GM21360 (cell line): ENCODE measurements at regions not wholly inside any gene's neighbourhood (a gene's known extent, or its start where the extent isn't known, plus 50 kb on each side); places are given as distances from the start of the nearest gene placed in this dataset.

Experiments
- ATAC-seq: cut with Tn5 transposase; IDR thresholded peaks from one replicate; pipeline ENCODE4 v1.9.1; 2021; ENCODE audit warnings: mild to moderate bottlenecking, moderate library complexity; ENCODE audit not compliant: unreplicated experiment

DNA sequence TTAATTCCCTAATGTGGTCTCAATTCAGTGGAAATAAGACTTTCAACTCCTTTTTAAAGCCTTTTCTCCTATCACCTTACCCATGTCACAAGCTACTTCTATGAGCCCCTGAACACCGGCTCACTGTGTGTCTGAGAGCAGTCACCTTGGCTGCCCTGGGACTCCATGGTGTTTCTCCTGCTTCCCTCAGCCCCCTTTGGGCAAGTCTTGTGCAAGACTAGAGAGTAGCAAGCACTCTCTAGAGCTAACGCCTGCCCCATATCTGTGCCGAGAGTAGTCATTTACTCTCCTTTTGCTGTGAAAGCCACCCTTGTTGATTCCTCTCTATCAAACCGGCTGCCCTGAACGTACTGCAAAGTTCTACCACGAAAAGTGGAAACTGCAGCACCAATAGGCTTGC, 77.9 kb upstream of the DAB2 start:
- no peak for ATAC-seq

DNA sequence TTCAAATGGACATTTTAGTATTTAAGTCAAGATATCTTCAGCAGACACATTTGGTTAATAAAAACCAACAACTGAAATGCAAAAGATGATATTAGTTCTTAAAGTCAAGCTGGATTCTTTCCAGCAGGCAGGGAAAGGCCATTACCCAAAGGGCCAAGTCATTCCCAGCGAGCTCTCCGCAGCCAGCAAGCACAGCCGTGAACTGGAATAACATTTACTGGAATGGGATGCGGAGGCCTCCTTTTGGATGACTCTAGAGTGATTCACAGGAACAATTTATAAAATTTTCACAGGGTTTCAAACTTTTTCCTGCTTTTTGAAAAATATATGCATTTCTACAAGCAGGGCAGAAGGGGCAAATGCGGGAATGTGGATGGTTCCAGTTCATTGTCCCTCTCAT, 76.6 kb upstream of the DAB2 start:
- ATAC-seq = no peak

DNA sequence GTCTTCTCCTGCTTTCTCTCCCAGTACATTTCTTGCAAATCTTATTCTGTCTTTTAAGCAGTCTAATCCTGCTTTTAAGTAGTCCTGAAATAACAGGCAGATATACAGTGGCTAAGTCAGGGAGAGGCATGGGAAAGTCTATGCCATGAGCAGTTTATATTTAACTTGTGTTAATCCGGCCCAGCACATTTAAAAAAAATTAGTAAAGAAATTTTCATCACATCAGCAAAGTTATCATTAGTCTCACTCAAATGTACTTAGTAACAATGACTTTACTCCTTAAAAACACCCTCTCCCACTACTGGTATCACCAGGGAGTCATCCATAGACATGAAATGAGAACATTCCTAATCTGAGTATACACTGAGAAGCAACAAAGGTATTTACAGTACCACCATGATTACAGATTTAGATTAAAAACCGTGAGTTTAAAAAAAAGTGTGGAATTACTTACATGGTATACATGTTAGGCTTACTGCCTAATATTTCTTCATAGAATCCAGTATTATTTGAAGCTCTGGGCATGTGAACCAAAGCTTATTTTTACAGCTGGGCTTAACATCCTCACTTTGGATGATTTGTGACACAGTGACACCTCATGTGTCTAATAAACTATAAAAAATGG, 75.9 kb upstream of the DAB2 start:
- no peak for ATAC-seq

DNA sequence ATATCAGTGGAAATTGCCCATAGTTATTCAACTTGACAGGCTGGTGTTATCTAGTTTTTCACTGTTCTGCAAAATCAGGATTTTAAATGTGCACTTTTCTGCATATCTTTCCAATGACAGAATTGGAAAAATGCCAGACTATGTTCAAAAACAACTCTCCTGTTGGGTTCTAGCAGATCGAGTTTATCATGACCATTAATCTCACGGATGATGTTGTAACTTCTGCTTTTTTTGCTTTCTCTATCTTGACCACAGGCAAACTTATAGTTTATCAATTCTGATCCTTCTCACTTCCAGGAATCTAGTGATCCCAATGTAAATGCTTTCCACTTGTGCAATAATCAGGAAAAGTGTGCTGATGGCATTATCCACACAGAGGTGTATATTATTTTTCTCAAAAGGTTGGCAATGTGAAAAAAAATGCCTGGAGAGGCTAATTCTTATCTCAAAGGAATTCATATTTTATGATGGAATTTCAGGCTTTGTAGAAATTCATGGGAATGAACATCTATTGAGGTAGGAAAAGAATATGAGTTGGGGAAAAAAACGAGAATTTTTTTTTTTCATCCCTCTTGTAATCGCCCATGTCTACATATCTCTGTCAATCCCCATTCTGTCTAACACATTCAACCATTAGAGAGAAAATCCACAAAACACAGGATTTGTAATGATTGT, 73.6 kb upstream of the DAB2 start:
- ATAC-seq = no peak

DNA sequence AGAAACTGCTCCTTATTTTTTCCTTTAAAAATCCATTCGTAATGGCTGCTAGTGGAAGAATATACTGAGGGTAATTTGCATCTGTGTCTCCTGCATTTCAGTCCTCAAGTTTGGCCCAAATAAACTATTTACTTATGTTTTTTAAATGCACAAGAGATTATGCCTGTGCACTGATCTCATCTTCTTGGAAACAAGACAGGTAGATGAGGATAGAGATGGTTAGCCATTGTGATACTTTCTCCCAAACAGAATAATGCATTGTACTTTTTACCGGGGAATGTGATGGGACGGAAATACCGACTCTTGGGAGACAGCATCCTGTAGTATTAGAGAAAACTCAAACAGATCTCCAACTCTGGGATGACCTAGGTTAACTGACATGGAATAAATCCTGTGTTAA, 72.5 kb upstream of the DAB2 start:
- ATAC-seq = no peak

DNA sequence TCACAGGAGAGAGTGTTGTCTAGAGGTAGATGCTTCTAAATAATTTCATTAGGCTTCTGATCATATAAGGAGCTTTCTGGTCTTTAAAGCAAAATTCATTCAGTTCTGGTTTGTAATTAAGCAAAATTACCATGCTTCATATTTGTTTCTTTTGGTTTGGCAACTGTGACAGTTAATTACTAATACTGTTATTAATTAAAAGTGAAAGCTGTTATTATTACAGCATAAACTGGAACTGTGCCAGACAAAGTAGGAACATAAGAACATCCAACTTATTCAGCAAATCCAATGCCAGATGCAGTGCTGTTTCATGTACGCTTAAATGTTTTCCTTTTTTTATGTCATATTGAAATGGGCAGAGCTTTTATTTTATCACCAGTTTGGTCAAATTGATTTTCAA, 70.4 kb upstream of the DAB2 start:
- no peak for ATAC-seq

DNA sequence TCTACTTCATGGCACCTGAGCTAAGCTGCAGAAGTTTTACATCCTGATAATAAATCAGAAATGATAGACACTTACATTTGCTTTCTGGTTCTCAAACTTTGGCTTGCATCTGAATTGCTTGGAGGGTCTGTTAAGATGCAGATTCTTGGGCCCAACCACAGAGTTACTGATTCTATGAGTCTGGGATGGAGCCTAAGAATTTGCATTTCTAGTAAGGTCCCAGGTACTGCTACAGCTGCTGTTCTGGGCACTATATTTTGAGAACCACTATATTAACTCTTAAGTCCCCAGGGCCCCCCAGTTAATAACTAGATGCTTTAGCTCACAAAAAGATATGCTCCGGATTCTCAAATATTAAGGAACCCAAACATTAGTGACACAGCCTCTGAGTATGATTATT, 69.8 kb upstream of the DAB2 start:
- no peak for ATAC-seq

DNA sequence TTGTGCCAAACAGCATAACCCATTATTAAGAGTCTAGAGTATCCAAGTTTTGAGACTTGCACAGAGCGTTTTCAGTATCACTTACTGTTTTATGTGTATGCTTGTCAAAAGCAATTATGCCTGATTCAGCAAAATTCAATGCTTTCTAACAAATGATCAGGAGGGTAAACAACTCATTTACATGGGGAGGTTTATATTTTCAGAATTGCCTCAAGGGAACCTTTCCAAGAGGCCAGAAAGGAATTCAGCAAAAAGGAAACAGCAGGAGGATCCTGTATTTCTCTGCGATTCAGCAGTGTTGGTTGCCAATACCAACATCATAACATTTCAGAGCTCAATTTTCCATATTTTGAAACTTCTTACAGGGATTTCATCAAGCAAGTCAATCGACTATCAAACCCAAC, 69.3 kb upstream of the DAB2 start:
- no peak for ATAC-seq

DNA sequence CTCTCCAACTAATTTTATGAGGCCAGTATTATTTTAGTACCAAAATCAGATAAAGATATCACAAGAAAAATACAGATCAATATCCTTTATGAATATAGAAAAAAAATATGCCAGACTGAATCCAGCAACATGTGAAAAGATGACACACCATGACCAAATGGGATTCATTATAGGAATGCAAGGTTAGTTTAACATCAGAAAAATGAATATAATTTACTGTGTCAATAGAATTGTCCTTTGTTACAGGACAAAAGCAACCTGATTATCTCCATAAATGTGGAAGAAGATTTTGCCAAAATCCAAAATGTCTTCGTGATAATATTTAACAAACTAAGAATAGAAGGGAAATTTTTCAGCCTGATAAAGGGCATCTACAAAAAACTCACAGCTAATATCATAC, 66.4 kb upstream of the DAB2 start:
- ATAC-seq = no peak

DNA sequence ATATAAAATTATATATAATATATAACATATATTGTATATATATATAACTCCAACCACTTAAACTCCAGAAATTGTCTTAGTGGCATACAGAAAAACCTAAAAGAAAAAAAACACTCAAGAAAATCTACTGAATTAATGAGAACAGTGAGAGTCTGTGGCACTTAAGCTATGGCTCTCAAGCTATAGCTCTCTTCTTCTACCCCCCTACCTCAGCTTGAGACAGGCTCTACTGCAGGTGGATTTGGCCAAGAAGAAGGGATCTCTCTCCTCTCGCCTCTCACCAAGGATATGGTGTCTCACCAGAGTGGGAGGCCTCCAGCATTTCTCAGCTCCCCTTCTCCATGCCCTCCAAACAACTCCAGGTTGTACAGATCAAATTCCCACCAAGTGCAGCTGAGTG, 64.5 kb upstream of the DAB2 start:
- ATAC-seq = no peak

DNA sequence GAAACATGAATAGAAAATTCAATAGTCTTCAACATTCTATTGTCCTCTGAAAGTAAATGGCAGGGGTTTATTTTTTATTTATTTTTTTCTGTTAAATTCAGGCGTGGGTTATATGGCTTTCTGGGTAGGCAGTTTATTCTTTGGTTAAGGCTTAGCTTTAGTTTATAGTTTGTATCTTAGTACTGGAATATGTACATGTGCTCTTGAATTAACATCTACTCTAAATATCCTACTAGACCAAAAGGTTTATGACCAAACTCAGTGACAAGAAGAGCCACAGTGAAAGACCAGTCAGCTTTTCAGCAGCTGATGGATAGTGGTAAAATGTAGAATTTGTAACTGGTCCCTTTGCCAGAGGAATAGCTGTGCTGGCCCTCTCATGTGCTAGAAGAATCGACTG, 62.0 kb upstream of the DAB2 start:
- ATAC-seq = no peak

DNA sequence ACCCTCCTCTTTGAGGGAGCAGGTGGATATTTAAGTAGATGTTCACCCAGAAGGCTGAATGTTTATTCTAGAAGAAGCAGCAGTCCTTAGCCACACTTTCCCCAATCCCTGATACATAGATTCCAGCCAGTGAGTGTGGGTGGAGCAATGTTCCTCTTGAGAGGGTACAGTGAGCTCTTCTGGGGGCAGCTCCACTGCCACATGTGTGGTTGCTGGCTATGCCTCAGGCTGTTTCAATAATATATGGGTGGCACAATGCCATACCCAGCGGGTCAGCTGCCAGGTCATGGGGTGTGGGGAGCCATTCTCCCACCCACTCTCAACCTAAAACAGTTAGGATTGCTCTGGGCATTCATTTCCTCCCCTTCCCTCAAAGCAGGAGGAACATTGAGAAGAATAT, 61.6 kb upstream of the DAB2 start:
- no peak for ATAC-seq

DNA sequence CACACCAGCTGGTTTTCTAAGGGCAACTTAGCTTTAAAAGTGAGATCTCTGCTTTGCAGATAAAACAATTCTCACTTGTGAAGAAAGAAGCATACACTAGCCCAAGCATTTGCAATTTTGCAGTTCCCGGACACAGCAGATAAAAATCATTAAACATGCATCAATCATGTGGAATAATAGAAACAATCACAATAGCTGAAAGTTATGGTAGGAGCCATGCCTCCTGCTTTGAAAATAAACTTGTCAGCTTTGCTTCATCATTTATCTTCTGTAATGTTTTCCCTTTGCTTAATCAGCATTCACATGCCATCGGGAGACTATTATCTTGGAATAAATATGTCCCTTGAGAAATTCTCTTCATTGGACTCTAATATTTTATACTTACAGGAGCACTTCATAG, 60.3 kb upstream of the DAB2 start:
- no peak for ATAC-seq

DNA sequence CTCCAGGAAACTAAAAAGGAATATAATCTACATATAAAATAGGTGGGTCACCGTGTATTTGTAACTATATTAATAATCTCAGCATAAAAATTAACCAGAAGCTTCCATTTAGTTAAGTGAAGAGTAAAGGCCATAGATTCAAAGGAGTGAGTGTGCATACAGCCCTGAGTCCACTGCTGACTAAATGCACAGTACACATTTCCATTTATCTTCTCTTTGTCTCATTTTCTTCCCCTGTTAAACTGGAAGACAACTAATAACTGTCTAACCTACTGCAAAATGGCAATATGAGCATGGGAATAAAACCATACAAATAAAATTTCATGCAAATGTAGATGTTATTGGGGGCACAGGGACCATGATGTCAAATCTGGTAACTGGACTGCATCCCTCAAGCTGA, 59.9 kb upstream of the DAB2 start:
- ATAC-seq = no peak

DNA sequence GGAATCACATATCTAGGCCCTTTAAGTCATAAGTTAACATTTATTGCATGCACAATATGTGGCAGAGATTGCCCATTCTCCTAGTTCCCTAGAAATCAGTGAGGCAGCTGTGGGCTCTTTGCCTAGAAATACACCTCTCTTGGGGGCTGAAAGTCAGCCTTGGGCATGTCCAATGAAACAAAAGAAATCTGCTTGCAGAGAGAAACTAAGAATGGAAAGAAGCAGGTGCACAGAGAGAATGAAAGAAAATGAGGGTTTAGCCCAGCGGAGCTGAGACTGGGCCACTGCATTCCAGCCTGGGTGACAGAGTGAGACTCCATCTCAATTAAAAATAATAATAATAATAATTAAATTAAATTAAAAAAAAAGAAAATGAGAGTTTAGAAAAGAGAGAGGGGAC, 57.3 kb upstream of the DAB2 start:
- ATAC-seq = no peak

DNA sequence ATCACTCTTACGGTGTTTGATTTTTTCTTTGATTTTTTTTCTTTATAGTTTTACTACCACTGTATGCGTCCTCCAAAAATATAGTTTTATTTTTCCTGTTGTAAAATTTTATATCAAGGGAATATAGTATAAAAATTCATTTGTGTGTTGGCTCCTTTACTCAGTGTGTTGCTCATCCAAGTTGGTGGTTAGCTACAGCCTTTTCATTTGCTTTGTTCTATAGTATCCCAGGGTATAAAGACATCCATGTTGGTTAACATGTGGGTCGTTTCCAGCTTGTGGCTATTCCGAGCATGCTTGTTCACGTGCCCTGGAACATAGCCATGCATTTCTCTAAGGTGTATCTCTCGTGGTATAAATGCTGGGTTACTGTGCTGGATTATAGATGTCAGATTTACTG, 54.8 kb upstream of the DAB2 start:
- no peak for ATAC-seq

DNA sequence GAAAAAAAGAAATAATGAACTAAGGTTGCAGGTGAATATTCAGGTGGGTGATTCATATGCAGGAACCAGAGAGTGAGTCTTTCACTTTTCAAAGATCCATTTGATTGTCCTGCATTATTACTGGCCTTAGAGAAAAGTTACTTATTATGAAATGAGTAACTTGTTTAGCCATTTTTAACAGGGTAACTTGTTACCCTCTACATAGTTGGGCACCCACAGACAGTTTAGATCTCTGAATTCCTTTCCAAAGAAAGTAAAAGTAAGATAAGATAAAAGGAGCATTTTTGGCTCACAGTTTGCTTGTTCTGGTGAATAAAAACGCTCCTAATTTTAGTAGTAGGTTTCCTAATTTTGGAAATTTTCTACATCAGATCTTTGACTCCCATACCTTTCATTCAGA, 54.1 kb upstream of the DAB2 start:
- ATAC-seq = no peak

DNA sequence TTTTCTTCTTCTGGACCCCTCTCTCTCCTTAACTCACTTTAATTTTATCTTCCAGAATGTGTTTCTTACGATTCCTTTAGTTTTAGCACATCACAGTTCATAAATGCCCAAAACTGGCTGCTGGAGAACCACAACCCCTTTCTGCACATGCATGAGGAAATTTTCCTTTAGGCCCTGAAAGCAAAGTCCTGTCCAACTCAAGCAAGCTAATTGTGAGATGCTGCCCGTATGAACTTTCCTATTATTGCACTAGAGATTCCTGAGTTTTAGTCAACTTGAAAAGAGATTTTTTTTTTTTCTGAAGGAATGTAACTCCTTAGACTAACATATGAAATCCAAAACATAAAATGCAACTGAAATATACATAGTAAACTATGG, 52.1 kb upstream of the DAB2 start:
- ATAC-seq = no peak

DNA sequence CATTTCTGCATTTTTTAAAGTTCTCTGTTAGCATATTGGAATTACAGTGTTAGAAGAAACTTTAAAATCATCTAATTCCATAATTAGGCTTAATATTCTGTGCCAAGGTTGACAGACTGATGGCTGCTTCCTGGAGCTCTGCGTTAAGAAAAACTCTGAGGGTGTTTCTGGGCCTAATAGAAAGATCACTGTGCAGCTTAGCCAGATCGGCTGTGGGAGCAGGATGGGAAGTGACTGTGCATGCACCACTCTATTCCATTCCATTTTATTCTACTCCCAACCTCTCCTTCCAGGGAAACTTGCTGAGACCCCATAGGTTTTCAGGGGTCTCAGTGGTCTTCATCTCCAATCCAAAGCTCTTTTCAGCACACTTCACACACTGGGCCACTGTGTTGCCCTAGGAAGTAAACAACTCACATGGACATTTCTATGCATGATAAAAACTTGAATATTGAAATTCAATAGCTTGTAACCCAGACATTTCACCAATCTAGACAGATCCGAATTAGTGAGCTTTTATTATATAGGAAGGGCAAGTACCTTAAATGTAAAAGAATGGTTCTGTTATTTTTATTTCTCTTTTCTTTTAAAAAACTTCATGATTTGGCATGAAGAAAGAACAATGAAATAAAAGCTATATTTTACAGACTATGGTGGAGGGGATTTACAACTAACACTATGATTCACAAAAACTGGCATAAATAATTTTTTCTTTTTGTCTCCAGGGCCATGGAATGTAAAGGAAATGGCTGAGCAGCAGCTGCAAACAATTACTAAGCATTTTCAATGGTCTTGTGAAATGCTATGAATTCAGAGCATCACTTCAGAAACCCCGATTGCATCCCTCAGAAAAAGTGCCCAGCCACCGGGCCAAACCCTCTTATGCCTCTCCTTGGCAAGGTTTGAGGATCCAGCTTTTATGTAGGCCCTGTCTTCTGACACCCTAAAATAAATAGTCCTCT, 51.4 kb upstream of the DAB2 start:
- no peak for ATAC-seq

DNA sequence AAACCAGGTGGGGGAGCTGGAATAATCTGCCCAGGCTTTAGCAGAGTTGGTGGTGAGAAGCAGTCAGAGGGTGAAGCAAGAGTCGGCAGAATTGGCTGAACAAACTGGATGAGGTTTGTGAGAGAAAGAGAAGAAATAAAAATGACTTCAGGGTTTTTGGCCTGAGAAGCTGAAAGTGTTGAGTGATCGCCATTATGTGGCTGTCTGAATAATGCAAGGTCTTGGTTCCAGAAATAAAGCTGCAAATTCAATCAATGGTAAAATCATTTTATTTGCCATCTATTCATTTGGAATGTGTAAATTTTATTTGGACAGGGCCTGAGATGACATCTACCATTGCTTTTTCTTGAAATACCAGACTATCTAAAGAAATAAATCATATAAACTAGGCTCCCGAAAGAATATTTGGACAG, 50.4 kb upstream of the DAB2 start:
- no peak for ATAC-seq
